NCI-H187 treated with DMSO at 0.1 percent for 48 hours (cell line): ENCODE measurements at regions not wholly inside any gene's neighbourhood (a gene's known extent, or its start where the extent isn't known, plus 50 kb on each side); places are given as distances from the start of the nearest gene placed in this dataset.
"Not testable (repeated sequence)": the region's sequence is repeated elsewhere in the genome, so short reads cannot be mapped to it uniquely, and the experiment has no call there.

Source experiments
- DNase-seq: peaks from one replicate; lab custom pipeline; 2025; lab: John Stamatoyannopoulos, UW

DNA sequence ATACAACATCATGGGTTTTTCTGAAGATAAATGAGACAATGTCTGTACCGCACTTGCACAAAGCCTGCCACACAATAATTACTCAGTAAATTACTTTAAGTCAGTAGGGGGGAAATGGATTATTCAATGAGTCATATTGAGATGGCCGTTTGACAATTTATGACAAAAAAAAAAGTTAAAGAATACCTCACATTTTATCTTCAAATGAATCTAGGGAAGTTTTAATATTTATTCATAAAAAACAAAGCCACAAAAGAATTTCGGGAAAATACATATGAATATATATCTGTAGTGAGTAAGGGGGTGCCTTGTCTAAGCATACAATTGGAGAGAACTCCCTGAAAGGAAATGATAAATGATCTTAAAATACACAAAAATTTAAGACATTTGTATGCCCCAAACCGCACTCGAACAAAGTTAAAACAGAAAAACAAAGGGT lies 197.0 kb upstream of the SLC7A11 start:
- no peak for DNase-seq

DNA sequence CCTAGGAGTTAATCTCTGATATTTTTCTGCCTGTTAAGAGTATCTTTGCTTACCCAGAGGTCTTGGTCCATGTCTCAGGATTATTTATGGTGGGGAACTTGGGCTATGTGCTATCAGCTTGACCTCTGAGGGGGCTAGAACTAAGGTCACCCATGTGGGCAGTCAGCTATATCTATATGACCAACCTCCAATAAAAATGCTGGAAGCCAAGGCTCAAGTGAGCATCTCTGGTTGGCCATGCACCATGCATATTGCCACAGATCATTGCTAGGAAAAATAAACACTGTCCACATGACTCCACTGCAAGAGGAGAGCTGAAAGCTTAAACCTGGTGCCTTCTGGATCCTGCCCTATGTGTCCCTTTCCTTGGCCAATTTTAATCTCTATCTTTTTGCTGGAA lies 196.5 kb upstream of the SLC7A11 start:
- no peak for DNase-seq

GRCh38 chr4:138437263-138437851 lies 195.2 kb upstream of the SLC7A11 start:
- DNase-seq: no peak

- DNase-seq: not testable (repeated sequence)
These were observed 193.6 kb upstream of the SLC7A11 start for GRCh38 chr4:138435733-138436132.

DNA sequence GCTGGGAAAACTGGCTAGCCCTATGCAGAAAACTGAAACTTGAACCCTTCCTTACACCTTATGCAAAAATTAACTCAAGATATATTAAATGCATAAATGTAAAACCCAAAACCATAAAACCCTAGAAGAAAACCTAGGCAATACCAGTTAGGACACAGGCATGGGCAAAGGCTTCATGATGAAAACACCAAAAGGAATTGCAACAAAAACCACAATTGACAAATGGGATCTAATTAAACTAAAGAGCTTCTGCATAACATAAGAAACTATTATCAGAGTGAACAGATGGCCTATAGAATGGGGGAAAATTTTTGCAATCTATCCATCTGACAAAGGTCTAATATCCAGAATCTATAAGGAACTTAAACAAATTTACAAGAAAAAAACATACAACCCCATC lies 192.9 kb upstream of the SLC7A11 start:
- not testable (repeated sequence) for DNase-seq

DNA sequence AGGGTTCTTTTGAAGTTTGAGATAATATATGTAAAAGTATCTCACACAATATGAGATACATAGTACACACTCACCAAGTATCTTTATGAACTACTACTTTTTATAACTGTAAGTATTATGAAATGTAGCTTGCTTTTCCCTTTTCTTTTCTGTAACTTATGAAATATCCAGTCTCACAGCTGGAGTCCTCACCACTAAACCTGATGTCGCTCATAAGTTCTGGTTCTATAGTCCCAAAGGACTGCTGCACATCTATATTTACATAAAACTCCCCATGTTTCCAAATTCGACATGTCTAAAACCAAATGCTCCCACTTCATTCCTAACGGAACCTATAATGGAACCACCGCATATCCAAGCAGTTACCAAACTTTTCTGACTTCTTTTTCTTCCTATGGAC lies 186.5 kb upstream of the SLC7A11 start:
- no peak for DNase-seq

- DNase-seq: no peak
These were observed 184.6 kb upstream of the SLC7A11 start for GRCh38 chr4:138426786-138427185.

DNA sequence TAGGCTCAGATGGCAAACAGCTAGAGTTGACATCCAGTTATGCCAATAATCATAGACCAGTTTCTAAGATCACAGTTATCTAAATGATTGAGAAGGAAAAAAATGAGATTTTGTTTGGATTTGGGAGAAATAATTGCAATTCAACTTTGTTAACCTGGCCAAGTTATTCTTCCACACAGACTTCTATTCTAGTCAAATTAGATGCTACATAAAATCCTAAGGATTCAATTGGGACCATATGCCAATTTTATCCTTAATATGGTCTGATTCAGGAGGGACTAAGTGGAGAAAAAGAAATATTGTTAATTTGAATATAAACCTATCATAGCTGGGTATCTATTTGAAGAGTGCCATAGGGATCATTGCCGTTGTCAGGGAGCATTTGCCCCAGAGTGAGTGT lies 178.3 kb upstream of the SLC7A11 start:
- no peak for DNase-seq

DNA sequence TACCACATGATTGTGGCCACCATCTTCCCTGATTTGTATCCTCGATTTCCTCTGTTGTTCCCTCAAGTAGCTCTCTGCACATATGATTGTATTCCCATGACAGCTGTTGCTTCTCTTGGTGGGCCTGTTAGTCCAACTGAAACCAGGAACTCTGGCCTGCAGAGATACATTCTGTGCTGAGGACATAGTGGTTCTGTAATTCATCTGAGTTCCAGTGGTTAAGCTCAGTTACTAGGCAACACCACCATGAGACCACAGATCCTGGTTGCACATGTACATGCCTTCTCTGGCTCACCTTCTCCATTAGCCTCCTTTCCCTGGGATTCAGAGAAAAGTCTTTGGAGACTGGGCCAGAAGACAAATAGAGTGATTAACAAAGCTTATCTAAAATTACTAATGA lies 172.1 kb upstream of the SLC7A11 start:
- no peak for DNase-seq

DNA sequence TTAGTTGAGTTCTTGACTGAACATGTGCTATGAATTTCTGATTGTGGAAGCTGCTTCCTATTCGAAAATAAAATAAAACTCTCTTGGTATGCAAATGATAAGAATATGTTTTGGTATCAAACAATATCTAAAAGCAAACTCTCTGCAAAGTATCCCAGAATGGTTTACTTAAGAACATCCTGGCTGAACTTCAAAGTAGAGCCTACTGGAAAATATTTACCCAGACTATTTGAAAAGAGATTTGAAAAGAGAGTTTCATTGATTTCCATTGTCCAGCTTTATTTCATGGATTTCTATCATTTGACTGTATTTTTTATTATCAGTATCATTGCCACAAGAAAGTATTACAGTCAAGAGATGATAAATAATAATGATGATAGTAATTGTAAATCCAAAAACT lies 171.1 kb upstream of the SLC7A11 start:
- no peak for DNase-seq

GRCh38 chr4:138412847-138413246 lies 170.7 kb upstream of the SLC7A11 start:
- DNase-seq: no peak

DNA sequence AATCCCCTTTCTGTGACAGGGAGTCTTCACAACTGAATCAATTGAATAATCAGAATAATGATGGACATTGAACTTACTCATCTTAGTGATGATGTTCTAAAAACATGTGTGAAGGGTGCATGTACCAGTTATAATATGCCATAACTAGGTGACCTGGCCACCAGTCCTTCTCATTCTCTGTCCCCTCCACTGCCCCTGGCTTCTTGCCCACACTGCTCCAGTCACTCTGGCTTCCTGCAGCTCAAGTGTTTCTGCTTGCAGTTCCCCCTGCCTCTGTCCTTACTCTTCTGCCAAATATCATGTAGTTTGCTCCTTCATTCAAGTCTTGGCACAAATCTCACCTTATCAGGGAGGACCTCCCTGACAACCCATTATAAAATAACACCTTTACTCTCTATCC lies 168.1 kb upstream of the SLC7A11 start:
- no peak for DNase-seq

GRCh38 chr4:138409670-138410069 lies 167.5 kb upstream of the SLC7A11 start:
- no peak for DNase-seq

GRCh38 chr4:138408758-138409157 lies 166.6 kb upstream of the SLC7A11 start:
- DNase-seq: no peak

- DNase-seq: no peak
These were observed 165.2 kb upstream of the SLC7A11 start for GRCh38 chr4:138407329-138407728.

DNA sequence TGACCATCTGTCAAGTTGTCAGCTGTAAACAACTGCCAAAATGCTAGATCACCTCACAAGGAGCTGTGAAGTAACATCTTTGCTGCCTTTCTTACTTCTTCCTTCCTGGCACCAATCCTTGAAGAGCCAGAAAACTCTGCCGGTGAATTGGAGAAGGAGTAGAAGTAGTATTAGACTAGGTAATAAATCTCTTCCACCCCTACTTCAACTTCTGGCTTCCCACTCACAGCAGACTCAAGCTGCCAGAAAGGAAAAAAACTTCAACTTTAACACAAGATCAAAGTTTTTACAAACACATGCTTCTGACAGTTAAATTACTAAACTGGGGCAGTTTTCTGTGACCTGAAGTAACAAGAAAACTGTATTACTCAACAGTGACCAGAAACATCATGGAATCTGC lies 164.7 kb upstream of the SLC7A11 start:
- DNase-seq: no peak

GRCh38 chr4:138405934-138406567 lies 163.9 kb upstream of the SLC7A11 start:
- DNase-seq: no peak

DNA sequence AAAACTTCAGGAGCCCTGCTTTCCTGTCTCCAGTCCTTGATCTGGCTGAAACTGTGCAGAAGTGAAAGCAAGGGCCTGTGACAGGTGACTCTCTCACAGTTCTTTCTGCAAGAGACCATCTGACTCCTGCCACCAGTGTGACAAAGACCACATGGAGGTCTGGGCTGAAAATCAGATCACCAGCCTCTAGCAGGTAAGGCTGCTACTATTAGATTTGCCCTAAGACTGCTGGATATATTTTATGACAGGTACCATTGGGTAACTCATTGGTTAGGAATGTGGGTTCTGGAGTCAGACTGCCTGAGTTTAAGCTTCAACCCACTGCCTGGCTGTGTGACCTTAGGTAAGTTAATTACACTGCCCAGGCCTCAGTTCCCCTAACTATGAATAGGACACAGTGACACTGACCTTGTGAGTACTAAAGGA lies 163.3 kb upstream of the SLC7A11 start:
- DNase-seq: no peak

- no peak for DNase-seq
These were observed 162.7 kb upstream of the SLC7A11 start for GRCh38 chr4:138404801-138405200.

DNA sequence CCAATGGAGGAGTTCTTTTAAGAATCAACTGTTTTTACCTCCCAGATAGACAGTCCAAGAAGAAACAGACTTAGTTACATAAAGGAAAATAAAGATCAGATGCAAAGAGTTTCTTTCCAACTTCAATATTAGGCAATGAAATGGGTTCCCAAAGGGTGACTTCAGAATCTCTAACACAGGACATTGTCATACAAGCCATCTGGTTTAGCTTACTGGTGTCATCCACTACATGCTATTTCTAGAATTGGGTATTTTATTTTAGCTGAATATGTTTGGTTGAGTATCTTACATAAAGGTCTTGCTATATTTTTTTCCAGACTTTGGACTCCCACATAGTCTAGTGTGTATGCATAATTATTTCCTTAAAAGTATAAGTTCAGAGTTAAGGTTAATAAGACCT lies 162.1 kb upstream of the SLC7A11 start:
- DNase-seq: no peak

DNA sequence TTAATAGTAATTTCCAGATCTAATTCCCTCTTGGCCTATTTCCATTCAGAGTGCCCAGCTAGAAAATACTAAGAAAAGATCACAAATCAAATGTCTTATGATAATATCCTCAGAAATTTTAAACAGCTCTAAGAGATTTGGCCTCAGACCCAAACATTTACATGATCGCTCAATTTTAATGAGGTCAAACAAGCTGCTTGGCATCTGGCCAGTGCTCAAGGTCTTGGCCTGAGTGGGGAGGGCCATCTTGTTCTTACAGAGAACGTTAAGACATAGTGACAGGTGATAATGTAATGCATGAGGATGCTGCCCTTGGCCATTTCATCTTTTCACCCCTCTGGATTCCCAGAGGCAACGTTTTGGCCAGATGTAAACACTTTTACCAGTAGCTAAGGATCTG lies 159.2 kb upstream of the SLC7A11 start:
- DNase-seq: no peak

GRCh38 chr4:138400543-138400942 lies 158.4 kb upstream of the SLC7A11 start:
- no peak for DNase-seq

DNA sequence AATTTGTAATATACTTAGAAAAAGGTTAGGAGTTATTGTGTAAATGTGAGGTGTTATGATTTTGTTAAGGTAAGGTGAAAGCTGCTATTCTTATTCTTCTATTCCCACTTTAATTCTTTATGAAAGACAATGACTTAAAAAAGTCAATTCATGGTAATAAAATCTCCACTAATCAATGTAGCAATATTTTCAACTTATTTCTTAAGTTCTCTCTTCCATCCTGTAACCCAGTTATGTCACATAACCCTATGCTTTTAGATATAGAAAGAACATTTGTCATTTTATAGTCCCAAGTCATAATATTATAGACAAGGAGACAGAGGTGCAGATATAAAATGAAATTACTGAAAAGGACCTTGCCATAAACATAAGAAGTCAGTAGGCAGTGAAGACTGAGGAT lies 157.9 kb upstream of the SLC7A11 start:
- no peak for DNase-seq

GRCh38 chr4:138399081-138399480 lies 156.9 kb upstream of the SLC7A11 start:
- DNase-seq: no peak
